Kidney (tissue), 13 donors: ENCODE measurements at regions not wholly inside any gene's neighbourhood (a gene's known extent, or its start where the extent isn't known, plus 50 kb on each side); places are given as distances from the start of the nearest gene placed in this dataset.

Experiments
- DNase-seq, 5 donors: peaks; one replicate each; pipeline ENCODE4 v3.0.0-alpha.2; 2013 to 2020
- FAIRE-seq: peaks from 2 replicates; lab custom pipeline; 2012; peaks lifted over from hg19 to GRCh38; lab: Jason Lieb, UNC
- H3K27ac ChIP-seq, 2 donors: one replicate each; pipeline ENCODE4 v1.7.0; 2013; ENCODE audit warnings: low read depth in 2 of 2, low read length in 2 of 2, inconsistent platforms in 1 of 2
- H3K27me3 ChIP-seq: one replicate; pipeline ENCODE4 v1.7.1; 2013; ENCODE audit warnings: low read length, inconsistent platforms; ENCODE audit not compliant: control insufficient read depth, insufficient read depth
- H3K36me3 ChIP-seq, 3 donors: one replicate each; pipeline versions ENCODE4 v1.7.0 to v1.7.1; 2013; ENCODE audit warnings: low read length in 3 of 3, control low read depth in 1 of 3, inconsistent platforms in 1 of 3; ENCODE audit not compliant: insufficient read depth in 3 of 3, control insufficient read depth in 2 of 3
- H3K4me1 ChIP-seq, 3 donors: one replicate each; pipeline versions ENCODE4 v1.7.0 to v1.7.1; 2013; ENCODE audit warnings: low read length in 3 of 3, inconsistent platforms in 1 of 3, low read depth in 1 of 3; ENCODE audit not compliant: control insufficient read depth in 2 of 3, insufficient read depth in 2 of 3
- H3K4me3 ChIP-seq, 3 donors: one replicate each; pipeline versions ENCODE4 v1.7.0 to v1.8.1; 2013; ENCODE audit warnings: low read length in 3 of 3, control low read depth in 1 of 3, inconsistent platforms in 1 of 3
- H3K9ac ChIP-seq, 3 donors: one replicate each; pipeline versions ENCODE4 v1.7.0 to v1.7.1; 2013; ENCODE audit warnings: low read length in 3 of 3, control low read depth in 1 of 3, inconsistent platforms in 1 of 3
- H3K9me3 ChIP-seq, 3 donors: one replicate each; pipeline versions ENCODE4 v1.7.0 to v1.7.1; 2013; ENCODE audit warnings: low read length in 3 of 3, control low read depth in 1 of 3, inconsistent platforms in 1 of 3; ENCODE audit not compliant: control insufficient read depth in 2 of 3, insufficient read depth in 1 of 3
- CTCF ChIP-seq: IDR thresholded peaks from 3 replicates; pipeline ENCODE4 v1.5.1; 2012; ENCODE audit warnings: mild to moderate bottlenecking, moderate library complexity, borderline replicate concordance; ENCODE audit not compliant: insufficient read depth; ENCODE audit errors: extremely low read depth
- intact Hi-C: fragments of 100-400 bp; cut with DNase I; formaldehyde crosslinking; loops from one replicate; pipeline ENCODE4 v1.11.1; 2022
- donor health status: control.
- donor health status: control.
- donor health status: control.
- donor health status: control.
- donor health status: control.
- donor health status: DM: yes; HTN: yes; CAD: no.
- donor health status: Normal renal cell carcinoma (clear cell type).

GRCh38 chr4:117370944-117371668, 285.7 kb upstream of the TRAM1L1 start:
- H3K9me3 ChIP-seq = no peaks in the 10 kb centered on the region
- no peak for DNase-seq
- intact Hi-C loops = no loop called here
- no peak for FAIRE-seq
- no peak overlapping the region for H3K9ac ChIP-seq
- H3K4me3 ChIP-seq = no peak overlapping the region
- H3K36me3 ChIP-seq = no peaks in the 10 kb centered on the region
- H3K27me3 ChIP-seq = no peaks in the 10 kb centered on the region
- H3K4me1 ChIP-seq = no peaks in the 10 kb centered on the region
- no peak for TF ChIP-seq CTCF
- H3K27ac ChIP-seq = no peak overlapping the region

GRCh38 chr4:117375101-117375500, 289.7 kb upstream of the TRAM1L1 start:
- intact Hi-C loops = no loop called here
- no peak for FAIRE-seq

GRCh38 chr4:117376692-117377091, 291.3 kb upstream of the TRAM1L1 start:
- Histone ChIP-seq H3K36me3 (no peaks in the 10 kb centered on the region), H3K4me3 (no peak overlapping the region), H3K27ac (no peak overlapping the region), H3K27me3 (no peaks in the 10 kb centered on the region), H3K4me1 (no peaks in the 10 kb centered on the region), H3K9me3 (no peaks in the 10 kb centered on the region), H3K9ac (no peak overlapping the region)
- no peak for TF ChIP-seq CTCF
- no peak for DNase-seq
- intact Hi-C loops = no loop called here
- FAIRE-seq = no peak

More at GRCh38 chr4:117375101-117375500, 289.7 kb upstream of the TRAM1L1 start:
- H3K4me3 ChIP-seq = no peak overlapping the region
- no peaks in the 10 kb centered on the region for H3K27me3 ChIP-seq
- H3K9me3 ChIP-seq = no peaks in the 10 kb centered on the region
- no peak for TF ChIP-seq CTCF
- no peak overlapping the region for H3K9ac ChIP-seq
- no peaks in the 10 kb centered on the region for H3K4me1 ChIP-seq
- no peak overlapping the region for H3K27ac ChIP-seq
- no peak for DNase-seq
- no peaks in the 10 kb centered on the region for H3K36me3 ChIP-seq
